IMR-90 (cell line): ENCODE measurements at regions not wholly inside any gene's neighbourhood (a gene's known extent, or its start where the extent isn't known, plus 50 kb on each side); places are given as distances from the start of the nearest gene placed in this dataset.

ENCODE experiments used
- BHLHE40 ChIP-seq: fragments of 150-350 bp; IDR thresholded peaks from 2 replicates; pipeline ENCODE4 v1.6.1; 2016; ENCODE audit warnings: mild to moderate bottlenecking, low read depth, low read length
- CEBPB ChIP-seq: IDR thresholded peaks from 2 replicates; pipeline ENCODE4 v1.6.1; 2012; ENCODE audit warnings: low read depth, low read length, improper control_type of control experiment
- CTCF ChIP-seq: conservative IDR thresholded peaks from 2 replicates; pipeline ENCODE4 v1.5.1; 2012; ENCODE audit warnings: mild to moderate bottlenecking, low read depth, low read length, improper control_type of control experiment
- MAFK ChIP-seq: IDR thresholded peaks from 2 replicates; pipeline ENCODE4 v1.6.1; 2012; ENCODE audit warnings: low read depth, low read length, improper control_type of control experiment
- MAZ ChIP-seq: IDR thresholded peaks from 2 replicates; pipeline ENCODE4 v1.6.1; 2012; ENCODE audit warnings: low read depth, mild to moderate bottlenecking, low read length, improper control_type of control experiment, moderate library complexity, borderline replicate concordance
- MXI1 ChIP-seq: IDR thresholded peaks from 2 replicates; pipeline ENCODE4 v1.6.1; 2012; ENCODE audit warnings: low read depth, mild to moderate bottlenecking, low read length, moderate library complexity, borderline replicate concordance
- NFE2L2 ChIP-seq: fragments of 150-350 bp; IDR thresholded peaks from 2 replicates; pipeline ENCODE4 v1.6.1; 2016; ENCODE audit warnings: low read depth, mild to moderate bottlenecking, low read length
- POLR2A ChIP-seq: IDR thresholded peaks from 2 replicates; pipeline ENCODE4 v1.6.1; 2012; ENCODE audit warnings: mild to moderate bottlenecking, low read depth, low read length
- RAD21 ChIP-seq: IDR thresholded peaks from 2 replicates; pipeline ENCODE4 v1.6.1; 2012; ENCODE audit warnings: low read length, improper control_type of control experiment
- RCOR1 ChIP-seq: IDR thresholded peaks from 2 replicates; pipeline ENCODE4 v1.6.1; 2012; ENCODE audit warnings: mild to moderate bottlenecking, low read length, improper control_type of control experiment; ENCODE audit not compliant: insufficient replicate concordance
- RFX5 ChIP-seq: IDR thresholded peaks from 2 replicates; pipeline ENCODE4 v1.8.0; 2012; ENCODE audit warnings: low read depth, mild to moderate bottlenecking, low read length, moderate library complexity
- SMC3 ChIP-seq: fragments of 150-350 bp; IDR thresholded peaks from 2 replicates; pipeline ENCODE4 v1.6.1; 2016; ENCODE audit warnings: low read depth, mild to moderate bottlenecking, antibody characterized with exemption, low read length, moderate library complexity
- TF ChIP-seq, protein P1 (sequence below): fragments of 150-350 bp; IDR thresholded peaks from 2 replicates; pipeline ENCODE4 v1.6.1; 2017; ENCODE audit warnings: mild to moderate bottlenecking, antibody characterized with exemption, low read length, low read depth
- TF ChIP-seq, protein P2 (sequence below): fragments of 150-350 bp; IDR thresholded peaks from 2 replicates; pipeline ENCODE4 v1.6.1; 2016; ENCODE audit warnings: low read depth, mild to moderate bottlenecking, low read length, moderate library complexity, borderline replicate concordance

- TF ChIP-seq SMC3 (no peak), BHLHE40 (no peak), CEBPB (no peak), MXI1 (no peak), CTCF (no peak), RCOR1 (no peak), MAZ (no peak), POLR2A (no peak), RAD21 (no peak), RFX5 (no peak), MAFK (no peak), NFE2L2 (no peak)
- TF ChIP-seq, protein P1, sequence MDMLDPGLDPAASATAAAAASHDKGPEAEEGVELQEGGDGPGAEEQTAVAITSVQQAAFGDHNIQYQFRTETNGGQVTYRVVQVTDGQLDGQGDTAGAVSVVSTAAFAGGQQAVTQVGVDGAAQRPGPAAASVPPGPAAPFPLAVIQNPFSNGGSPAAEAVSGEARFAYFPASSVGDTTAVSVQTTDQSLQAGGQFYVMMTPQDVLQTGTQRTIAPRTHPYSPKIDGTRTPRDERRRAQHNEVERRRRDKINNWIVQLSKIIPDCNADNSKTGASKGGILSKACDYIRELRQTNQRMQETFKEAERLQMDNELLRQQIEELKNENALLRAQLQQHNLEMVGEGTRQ = no peak
- TF ChIP-seq, protein P2, sequence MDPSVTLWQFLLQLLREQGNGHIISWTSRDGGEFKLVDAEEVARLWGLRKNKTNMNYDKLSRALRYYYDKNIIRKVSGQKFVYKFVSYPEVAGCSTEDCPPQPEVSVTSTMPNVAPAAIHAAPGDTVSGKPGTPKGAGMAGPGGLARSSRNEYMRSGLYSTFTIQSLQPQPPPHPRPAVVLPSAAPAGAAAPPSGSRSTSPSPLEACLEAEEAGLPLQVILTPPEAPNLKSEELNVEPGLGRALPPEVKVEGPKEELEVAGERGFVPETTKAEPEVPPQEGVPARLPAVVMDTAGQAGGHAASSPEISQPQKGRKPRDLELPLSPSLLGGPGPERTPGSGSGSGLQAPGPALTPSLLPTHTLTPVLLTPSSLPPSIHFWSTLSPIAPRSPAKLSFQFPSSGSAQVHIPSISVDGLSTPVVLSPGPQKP = no peak
These were observed 658.8 kb upstream of the ID2 start for GRCh38 chr2:8022908-8023640.
